ENCODE measurements at regions not wholly inside any gene's neighbourhood (a gene's known extent, or its start where the extent isn't known, plus 50 kb on each side); places are given as distances from the start of the nearest gene placed in this dataset.

GRCh38 chr9:3001311-3001710 is 157.4 kb upstream of the PUM3 start:
- Mint-ChIP-seq H3K9me3 (no peaks in the 10 kb centered on the region), H3K36me3 (ENCODE audit: insufficient read depth in 1 of 3, low read depth in 3 of 3) (no peaks in the 10 kb centered on the region; a peak in 1 of 7 replicates), H3K27ac (no peak overlapping the region), H3K27me3 (ENCODE audit: low read depth) (no peaks in the 10 kb centered on the region; the same call in none of the 2 replicates), H3K4me3 (no peak overlapping the region), H3K4me1 (0 out of 4 replicates have a peak, but pooled peaks cover 0 to 3% of the 10 kb centered on the region in 2 experiments)
- Histone ChIP-seq H2AK5ac (ENCODE audit: insufficient read length, low read length) (no peak overlapping the region), H3K56ac (ENCODE audit: insufficient read length, low read depth, low read length) (no peak overlapping the region), H3K9me3 (ENCODE audit: control insufficient read depth, low read depth, low read length) (no peaks in the 10 kb centered on the region), H3K79me1 (ENCODE audit: insufficient read depth, low read depth, low read length, poor library complexity, severe bottlenecking) (no peaks in the 10 kb centered on the region), H2BK15ac (ENCODE audit: low read depth, low read length) (no peak overlapping the region), H3K4me2 (ENCODE audit: insufficient read depth, insufficient read length, low read length) (no peak overlapping the region), H2BK120ac (ENCODE audit: low read depth, low read length, poor library complexity, severe bottlenecking) (no peak overlapping the region), H4K8ac (replicated peaks; ENCODE audit: insufficient read length, low read depth, low read length) (no peak overlapping the region), H3T11ph (ENCODE audit: low read length) (no peak overlapping the region), H4K20me1 (ENCODE audit: control insufficient read depth, insufficient read depth, insufficient read length) (no peaks in the 10 kb centered on the region), H3K14ac (ENCODE audit: insufficient read depth, low read length) (no peak overlapping the region), H2AFZ (ENCODE audit: low read length) (no peak overlapping the region), H3K23me2 (ENCODE audit: insufficient read length, low read depth, low read length, poor library complexity, severe bottlenecking) (no peaks in the 10 kb centered on the region), H3K18ac (ENCODE audit: insufficient read length, low read depth, low read length) (no peak overlapping the region), H4K91ac (ENCODE audit: insufficient read length, low read depth, low read length) (no peak overlapping the region), H3K27ac (ENCODE audit: insufficient read length, low read depth, low read length) (no peak overlapping the region), H3K79me2 (ENCODE audit: insufficient read depth, low read length) (no peaks in the 10 kb centered on the region), H4K5ac (ENCODE audit: insufficient read length, low read depth, low read length) (no peak overlapping the region), H2BK20ac (ENCODE audit: low read depth, low read length, poor library complexity, severe bottlenecking) (no peak overlapping the region), H3K9ac (ENCODE audit: extremely low read depth, insufficient read length, low read length) (no peak overlapping the region), H3K27me3 (ENCODE audit: insufficient read depth, low read length) (no peaks in the 10 kb centered on the region), H3K23ac (ENCODE audit: insufficient read length, low read depth, low read length) (no peak overlapping the region), H3K4me1 (ENCODE audit: insufficient read depth, low read length) (no peaks in the 10 kb centered on the region), H3K4ac (ENCODE audit: low read depth, low read length) (no peak overlapping the region), H2BK12ac (ENCODE audit: insufficient read length, low read depth, low read length) (no peak overlapping the region), H2BK5ac (ENCODE audit: insufficient read length, low read length) (no peak overlapping the region)
- TF ChIP-seq CTCF (conservative IDR thresholded peaks at IDR 0.05) = no peak
- DNase-seq = no peak
